HK-2 (cell line): ENCODE measurements at regions not wholly inside any gene's neighbourhood (a gene's known extent, or its start where the extent isn't known, plus 50 kb on each side); places are given as distances from the start of the nearest gene placed in this dataset.

Experiments
- DNase-seq: peaks from one replicate; pipeline ENCODE4 v3.0.0-alpha.2; 2018; ENCODE audit not compliant: unreplicated experiment

DNA sequence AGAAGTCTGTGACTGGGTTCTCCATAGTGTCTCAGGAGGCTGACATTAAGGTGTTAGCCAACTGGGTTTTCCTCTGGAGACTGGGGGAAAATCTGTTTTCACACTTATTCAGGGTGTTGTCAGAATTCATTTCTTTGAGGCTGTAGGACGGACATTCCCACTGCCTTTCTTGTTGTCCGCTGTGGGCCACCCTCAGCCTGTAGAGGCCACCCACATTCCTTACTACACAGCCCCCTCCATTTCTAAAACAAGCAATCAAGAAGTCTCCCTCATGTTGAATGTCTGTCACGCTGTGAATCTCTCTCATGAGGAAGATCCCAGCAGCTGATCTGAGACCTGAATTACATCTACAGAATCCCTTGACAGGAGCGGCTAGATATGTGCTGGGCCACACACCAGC lies 295.5 kb upstream of the RUNX1 start:
- no peak for DNase-seq

- DNase-seq: no peak
Observed at GRCh38 chr21:35343046-35343819, 294.1 kb upstream of the RUNX1 start.

GRCh38 chr21:35342440-35342839 lies 293.3 kb upstream of the RUNX1 start:
- DNase-seq: no peak

GRCh38 chr21:35340273-35340672 lies 291.2 kb upstream of the RUNX1 start:
- no peak for DNase-seq

DNA sequence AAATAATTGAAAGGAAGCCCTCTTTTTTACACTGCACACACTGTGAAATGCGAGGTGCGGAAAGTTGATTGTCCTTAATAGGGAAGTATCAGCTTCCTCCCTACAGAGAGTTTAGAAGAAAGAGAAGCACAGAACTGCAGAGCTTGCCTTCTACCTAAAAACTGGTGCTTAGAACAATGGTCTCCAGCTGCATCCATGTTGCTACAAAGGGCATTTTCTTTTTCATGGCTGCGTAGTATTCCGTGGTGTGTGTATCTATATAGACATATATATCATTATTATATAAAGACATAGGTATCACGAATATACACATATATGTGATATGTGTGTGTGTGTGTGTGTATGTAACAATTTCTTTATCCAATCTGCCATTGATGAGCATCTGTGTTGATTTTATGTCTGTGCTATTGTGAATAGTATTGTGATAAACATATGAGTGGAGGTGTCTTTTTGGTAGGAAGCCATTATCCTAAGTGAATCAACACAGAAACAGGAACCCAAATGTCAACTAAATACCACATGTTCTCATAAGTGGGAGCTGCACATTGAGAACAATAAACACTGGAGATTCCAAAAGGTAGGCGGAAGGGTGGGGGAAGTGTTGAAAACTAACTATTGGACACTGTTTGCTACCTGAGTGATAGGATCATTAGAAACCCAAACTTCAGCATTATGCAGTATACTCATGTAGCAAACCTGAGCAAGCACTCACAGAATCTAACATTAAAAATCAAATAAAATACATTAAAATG lies 290.0 kb upstream of the RUNX1 start:
- no peak for DNase-seq

DNA sequence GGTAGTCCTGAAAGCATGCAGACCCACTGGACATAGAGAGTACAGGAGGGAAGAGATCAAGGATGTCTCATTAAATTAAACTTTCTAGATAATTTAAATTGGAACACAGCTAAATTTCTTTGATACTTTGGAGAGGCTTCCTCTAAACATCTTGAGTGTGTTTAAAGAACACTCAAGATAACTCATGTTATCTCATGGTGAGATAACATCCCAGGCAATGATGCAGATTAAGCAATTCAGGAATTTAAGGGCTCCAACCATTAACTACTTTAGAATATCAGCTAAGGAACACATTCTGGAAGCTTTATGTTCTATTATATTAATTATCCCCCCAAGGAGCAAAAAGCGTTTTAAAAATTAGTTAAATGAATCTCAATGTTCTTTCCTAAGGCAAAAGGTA lies 289.2 kb upstream of the RUNX1 start:
- DNase-seq: no peak

GRCh38 chr21:35337573-35337972 lies 288.5 kb upstream of the RUNX1 start:
- no peak for DNase-seq

DNA sequence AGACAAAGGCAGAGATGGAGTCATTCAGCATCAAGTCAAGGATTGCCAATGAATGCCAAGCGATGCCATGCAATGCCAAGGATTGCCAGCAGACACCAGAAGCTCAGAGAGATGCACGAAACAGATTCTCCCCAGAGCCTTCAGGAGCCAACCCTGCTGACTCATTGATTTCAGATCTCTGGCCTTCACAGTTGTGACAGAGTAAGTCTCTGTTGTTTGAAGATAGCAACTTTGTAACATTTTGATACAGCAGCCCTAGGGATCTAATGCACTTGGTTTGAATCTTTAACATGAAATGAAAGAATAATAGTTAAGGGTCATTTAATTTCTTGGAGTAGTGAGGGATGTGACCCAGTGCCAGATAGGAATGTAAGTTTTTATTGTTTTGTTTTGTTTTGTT lies 287.4 kb upstream of the RUNX1 start:
- DNase-seq: no peak

- no peak for DNase-seq
Observed at GRCh38 chr21:35335951-35336446, 286.9 kb upstream of the RUNX1 start.

- no peak for DNase-seq
Observed at GRCh38 chr21:35333831-35334618, 284.9 kb upstream of the RUNX1 start.

DNA sequence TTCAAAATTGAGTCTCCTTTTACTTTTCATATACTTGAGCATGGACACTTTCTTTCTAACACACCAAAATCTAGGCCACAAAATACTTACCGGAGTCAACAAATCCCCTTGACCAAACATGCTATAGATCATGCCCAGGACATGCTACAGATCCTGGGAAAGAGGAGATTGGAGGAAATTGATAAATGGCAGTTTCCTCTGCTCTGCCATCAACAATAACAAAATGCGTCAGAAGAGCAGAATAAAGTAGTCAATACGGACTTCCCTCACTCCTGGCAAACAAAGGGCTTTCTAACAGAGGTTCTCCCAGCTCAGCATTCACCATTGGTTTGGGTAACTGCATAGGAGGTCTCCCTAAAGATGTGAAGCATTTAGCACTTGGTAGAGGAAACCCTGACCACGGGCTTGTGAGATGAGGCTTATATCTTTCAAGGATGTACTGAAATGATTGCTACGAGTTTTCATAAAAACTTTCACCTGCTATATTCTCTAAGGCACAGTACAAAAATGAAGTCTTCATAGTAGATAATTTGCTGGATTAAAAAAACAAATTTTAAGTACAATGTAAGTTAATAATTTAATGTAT lies 283.8 kb upstream of the RUNX1 start:
- no peak for DNase-seq

DNA sequence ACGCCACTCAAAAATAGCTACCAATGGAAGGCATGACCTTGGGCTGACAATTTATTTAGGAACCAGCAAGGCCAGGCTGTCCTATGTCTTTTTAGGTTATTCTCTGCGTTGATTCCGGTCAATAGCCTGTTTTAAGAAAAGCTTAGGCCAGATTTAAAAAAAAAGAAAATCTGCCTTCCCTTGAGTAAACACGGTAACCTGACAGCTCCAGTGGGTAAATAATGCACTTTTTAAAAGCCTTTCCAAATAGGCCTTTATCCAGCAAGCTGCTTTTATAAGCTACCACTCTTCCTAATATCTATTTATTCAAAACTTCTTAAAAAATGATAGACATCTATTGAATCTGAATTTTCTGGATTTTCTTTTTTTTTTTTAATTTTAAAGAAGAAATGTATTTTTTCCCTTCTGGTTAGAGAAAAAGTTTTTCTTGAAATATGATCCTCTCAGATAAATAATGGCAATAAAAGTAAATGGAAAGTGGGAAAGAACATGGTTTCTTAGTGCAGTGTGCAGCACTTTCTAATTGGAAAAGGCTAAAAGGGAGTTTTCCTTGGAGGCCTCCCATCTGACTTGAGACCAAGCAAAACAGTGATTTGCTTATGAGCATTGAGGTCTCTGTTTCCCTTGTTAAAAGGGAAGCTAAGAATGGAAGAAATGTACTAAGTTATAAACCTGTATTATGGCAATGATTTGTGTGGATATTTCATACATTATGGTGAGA lies 281.0 kb upstream of the RUNX1 start:
- DNase-seq: no peak

DNA sequence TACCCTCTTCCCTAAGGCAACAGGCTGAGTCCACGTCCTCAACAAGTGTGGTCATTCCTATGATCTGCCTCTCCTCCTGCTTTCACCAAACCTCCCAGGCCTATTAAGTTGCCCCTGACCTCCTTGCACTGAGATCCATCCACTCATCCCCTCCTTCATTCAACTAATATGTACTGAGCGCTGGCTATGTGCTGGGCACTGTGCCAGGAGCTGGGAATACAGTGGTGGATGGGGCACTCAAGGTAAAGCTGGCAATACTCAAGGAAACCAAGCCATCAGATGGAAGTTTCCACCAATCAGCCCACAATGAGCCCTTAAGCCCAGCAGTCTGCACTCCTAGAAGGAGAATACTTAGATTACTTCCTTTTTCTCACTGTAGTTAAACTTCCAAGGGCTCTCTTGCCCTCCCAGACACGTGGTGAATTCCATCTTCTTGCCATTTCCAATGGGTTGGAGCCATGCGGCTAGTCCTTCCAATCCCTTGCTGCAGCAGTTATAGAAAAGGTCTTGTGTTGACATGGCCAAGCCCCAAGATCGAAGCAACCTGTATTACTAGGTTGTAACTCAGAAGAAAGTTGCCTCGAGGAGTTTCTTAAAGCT lies 279.9 kb upstream of the RUNX1 start:
- DNase-seq: no peak

DNA sequence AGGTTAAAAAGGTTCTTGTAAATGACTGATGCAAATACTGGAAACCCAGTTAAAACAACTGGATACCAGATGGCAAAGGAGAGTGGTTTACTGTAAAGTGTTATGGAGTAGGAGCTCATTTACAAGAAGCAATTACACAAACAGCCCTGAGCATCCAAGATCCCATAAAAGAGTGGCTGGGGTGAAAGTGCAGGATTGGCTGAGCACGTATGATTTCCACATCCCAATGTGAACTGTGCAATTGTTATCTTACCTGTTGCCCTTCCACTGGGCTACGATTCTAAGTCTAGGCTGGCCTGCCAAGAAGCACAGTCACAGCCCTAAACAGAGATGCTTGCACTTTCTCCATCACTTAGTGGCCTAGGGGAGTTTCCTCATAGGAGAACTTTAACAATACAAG lies 277.6 kb upstream of the RUNX1 start:
- no peak for DNase-seq

GRCh38 chr21:35325953-35326352 lies 276.9 kb upstream of the RUNX1 start:
- no peak for DNase-seq

GRCh38 chr21:35324372-35325220 lies 275.5 kb upstream of the RUNX1 start:
- DNase-seq: peak; percentile 15

DNA sequence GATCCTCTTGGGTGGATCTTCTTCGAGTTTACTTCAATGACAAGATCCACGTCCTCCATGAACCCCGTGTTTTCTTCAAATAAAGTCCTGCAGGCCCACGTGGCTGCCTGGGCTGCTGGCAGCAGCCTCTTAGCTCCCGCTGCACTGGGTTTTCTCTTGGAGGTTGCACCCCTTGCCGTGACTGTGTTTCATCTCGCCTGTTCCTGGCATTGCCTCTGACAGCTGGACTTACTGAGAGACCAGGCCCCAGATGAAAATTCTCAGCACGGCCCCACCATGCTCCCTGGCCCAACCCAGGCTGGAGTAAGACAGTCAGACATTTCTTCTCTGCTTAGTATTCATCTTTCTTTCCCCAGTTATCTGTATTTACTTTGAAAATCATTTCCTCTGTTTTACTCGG lies 274.8 kb upstream of the RUNX1 start:
- no peak for DNase-seq

- no peak for DNase-seq
Observed at GRCh38 chr21:35321322-35322200, 272.5 kb upstream of the RUNX1 start.

GRCh38 chr21:35319684-35320283 lies 270.7 kb upstream of the RUNX1 start:
- DNase-seq: no peak
